ENCODE measurements at regions not wholly inside any gene's neighbourhood (a gene's known extent, or its start where the extent isn't known, plus 50 kb on each side); places are given as distances from the start of the nearest gene placed in this dataset.
"Not testable (repeated sequence)": the region's sequence is repeated elsewhere in the genome, so short reads cannot be mapped to it uniquely, and the experiment has no call there.

GRCh38 chr3:124140746-124141145, 148.8 kb upstream of the ROPN1 start:
- DNase-seq, result no peak

- DNase-seq, result peak in 1 of 2 donors; percentile 28
Measured at GRCh38 chr3:124142389-124142970, 150.6 kb upstream of the ROPN1 start.

- DNase-seq, result no peak
Measured at GRCh38 chr3:124143047-124143446, 151.1 kb upstream of the ROPN1 start.

GRCh38 chr3:124144035-124144814, 152.3 kb upstream of the ROPN1 start:
- no peak for DNase-seq

GRCh38 chr3:124147429-124147828, 155.5 kb upstream of the ROPN1 start:
- no peak for DNase-seq

- DNase-seq, result no peak
Measured at GRCh38 chr3:124147946-124148345, 156.0 kb upstream of the ROPN1 start.

- DNase-seq, result no peak
Measured at GRCh38 chr3:124149081-124149480, 157.2 kb upstream of the ROPN1 start.

GRCh38 chr3:124149771-124150170, 157.8 kb upstream of the ROPN1 start:
- peak in 1 of 2 donors; percentile 35 for DNase-seq

- not testable (repeated sequence) for DNase-seq
Measured at GRCh38 chr3:124152891-124153290, 161.0 kb upstream of the ROPN1 start.

GRCh38 chr3:124156866-124157712, 165.2 kb upstream of the ROPN1 start:
- DNase-seq, result no peak

- DNase-seq, result no peak
Measured at GRCh38 chr3:124157748-124158147, 165.8 kb upstream of the ROPN1 start.

- no peak for DNase-seq
Measured at GRCh38 chr3:124158168-124158881, 166.4 kb upstream of the ROPN1 start.

- DNase-seq, result no peak
Measured at GRCh38 chr3:124161448-124161847, 169.5 kb upstream of the ROPN1 start.

GRCh38 chr3:124163689-124164088, 171.8 kb upstream of the ROPN1 start:
- DNase-seq, result no peak

- no peak for DNase-seq
Measured at GRCh38 chr3:124168271-124168670, 176.3 kb upstream of the ROPN1 start.

- no peak for DNase-seq
Measured at GRCh38 chr3:124172283-124172682, 180.4 kb upstream of the ROPN1 start.

- no peak for DNase-seq
Measured at GRCh38 chr3:124172816-124173215, 180.9 kb upstream of the ROPN1 start.

- no peak for DNase-seq
Measured at GRCh38 chr3:124174476-124174875, 182.6 kb upstream of the ROPN1 start.

- no peak for DNase-seq
Measured at GRCh38 chr3:124174910-124175874, 183.3 kb upstream of the ROPN1 start.

GRCh38 chr3:124177071-124177470, 185.1 kb upstream of the ROPN1 start:
- DNase-seq, result no peak

GRCh38 chr3:124178531-124178930, 186.6 kb upstream of the ROPN1 start:
- no peak for DNase-seq

GRCh38 chr3:124200407-124200806, 208.5 kb upstream of the ROPN1 start:
- DNase-seq, result no peak
